OCI-LY1 (cell line): ENCODE measurements at regions not wholly inside any gene's neighbourhood (a gene's known extent, or its start where the extent isn't known, plus 50 kb on each side); places are given as distances from the start of the nearest gene placed in this dataset.

Experiments used
- EZH2 ChIP-seq: fragments of 200-600 bp; sonication (generic), shearing (Covaris generic); IDR thresholded peaks from 2 replicates; pipeline ENCODE4 v1.8.0; 2017; ENCODE audit warnings: borderline replicate concordance, mixed run types, mild to moderate bottlenecking, antibody characterized with exemption, low read length, moderate library complexity, mixed read lengths
- TF ChIP-seq, protein P1 (sequence below): fragments of 200-600 bp; sonication (generic), shearing (Covaris generic); IDR thresholded peaks from 2 replicates; pipeline ENCODE4 v1.5.1; 2017; ENCODE audit warnings: mild to moderate bottlenecking, antibody characterized with exemption, low read length, moderate library complexity, mixed read lengths

GRCh38 chr14:39607978-39608377, 175.7 kb upstream of the FBXO33 start:
- TF ChIP-seq, protein P1, sequence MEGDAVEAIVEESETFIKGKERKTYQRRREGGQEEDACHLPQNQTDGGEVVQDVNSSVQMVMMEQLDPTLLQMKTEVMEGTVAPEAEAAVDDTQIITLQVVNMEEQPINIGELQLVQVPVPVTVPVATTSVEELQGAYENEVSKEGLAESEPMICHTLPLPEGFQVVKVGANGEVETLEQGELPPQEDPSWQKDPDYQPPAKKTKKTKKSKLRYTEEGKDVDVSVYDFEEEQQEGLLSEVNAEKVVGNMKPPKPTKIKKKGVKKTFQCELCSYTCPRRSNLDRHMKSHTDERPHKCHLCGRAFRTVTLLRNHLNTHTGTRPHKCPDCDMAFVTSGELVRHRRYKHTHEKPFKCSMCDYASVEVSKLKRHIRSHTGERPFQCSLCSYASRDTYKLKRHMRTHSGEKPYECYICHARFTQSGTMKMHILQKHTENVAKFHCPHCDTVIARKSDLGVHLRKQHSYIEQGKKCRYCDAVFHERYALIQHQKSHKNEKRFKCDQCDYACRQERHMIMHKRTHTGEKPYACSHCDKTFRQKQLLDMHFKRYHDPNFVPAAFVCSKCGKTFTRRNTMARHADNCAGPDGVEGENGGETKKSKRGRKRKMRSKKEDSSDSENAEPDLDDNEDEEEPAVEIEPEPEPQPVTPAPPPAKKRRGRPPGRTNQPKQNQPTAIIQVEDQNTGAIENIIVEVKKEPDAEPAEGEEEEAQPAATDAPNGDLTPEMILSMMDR = no peak
- no peak for TF ChIP-seq EZH2
